ENCODE measurements at regions not wholly inside any gene's neighbourhood (a gene's known extent, or its start where the extent isn't known, plus 50 kb on each side); places are given as distances from the start of the nearest gene placed in this dataset.

DNA sequence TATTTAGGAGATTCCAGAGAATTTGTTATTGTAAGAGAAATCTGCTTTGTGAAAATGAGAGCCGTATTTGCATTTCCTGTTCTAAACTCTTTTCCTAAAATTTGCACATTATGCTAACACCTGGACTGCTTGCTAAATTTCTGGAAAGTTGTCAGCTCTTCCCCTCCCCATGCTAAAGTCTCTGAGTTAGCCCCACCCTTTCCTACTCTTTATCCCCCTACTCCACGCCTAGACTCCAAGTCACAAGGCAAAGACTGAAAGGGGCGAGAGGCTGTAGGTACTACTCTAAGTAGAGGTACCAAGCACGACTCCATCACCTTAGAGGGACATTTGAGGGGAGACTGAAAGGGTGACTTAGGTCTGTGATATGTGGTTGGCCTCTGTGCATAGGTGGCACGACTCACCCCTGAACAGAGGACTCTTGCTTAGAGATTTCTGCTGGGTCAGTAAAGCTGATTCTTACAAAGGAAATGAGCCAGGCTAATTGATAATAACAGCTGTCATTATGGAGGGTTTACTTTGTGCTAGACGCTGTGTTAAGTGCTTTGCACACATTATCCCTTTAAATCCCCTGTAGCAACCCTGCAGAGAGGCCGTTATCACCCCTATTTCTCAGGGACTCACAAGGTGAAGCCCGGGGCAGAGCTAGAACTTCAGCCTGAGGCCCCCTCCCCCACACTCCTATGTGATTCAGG lies 373.5 kb downstream of the EN1 start:
- H3K9me3 Mint-ChIP-seq = no peaks in the 10 kb centered on the region
- TF ChIP-seq, protein P1, sequence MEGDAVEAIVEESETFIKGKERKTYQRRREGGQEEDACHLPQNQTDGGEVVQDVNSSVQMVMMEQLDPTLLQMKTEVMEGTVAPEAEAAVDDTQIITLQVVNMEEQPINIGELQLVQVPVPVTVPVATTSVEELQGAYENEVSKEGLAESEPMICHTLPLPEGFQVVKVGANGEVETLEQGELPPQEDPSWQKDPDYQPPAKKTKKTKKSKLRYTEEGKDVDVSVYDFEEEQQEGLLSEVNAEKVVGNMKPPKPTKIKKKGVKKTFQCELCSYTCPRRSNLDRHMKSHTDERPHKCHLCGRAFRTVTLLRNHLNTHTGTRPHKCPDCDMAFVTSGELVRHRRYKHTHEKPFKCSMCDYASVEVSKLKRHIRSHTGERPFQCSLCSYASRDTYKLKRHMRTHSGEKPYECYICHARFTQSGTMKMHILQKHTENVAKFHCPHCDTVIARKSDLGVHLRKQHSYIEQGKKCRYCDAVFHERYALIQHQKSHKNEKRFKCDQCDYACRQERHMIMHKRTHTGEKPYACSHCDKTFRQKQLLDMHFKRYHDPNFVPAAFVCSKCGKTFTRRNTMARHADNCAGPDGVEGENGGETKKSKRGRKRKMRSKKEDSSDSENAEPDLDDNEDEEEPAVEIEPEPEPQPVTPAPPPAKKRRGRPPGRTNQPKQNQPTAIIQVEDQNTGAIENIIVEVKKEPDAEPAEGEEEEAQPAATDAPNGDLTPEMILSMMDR (IDR thresholded peaks at IDR 0.05; ENCODE audit: unreplicated experiment) = no peak
- DNase-seq (ENCODE audit: low spot score in 2 of 2, unreplicated experiment in 2 of 2) = no peak
- peaks cover 35% of the 10 kb centered on the region for H3K4me1 Mint-ChIP-seq
- no peaks in the 10 kb centered on the region for H3K36me3 Mint-ChIP-seq
- H3K27me3 Mint-ChIP-seq (ENCODE audit: low read depth) = peaks cover 9% of the 10 kb centered on the region
- no peak overlapping the region for H3K4me3 Mint-ChIP-seq
- H3K27ac Mint-ChIP-seq = no peak overlapping the region

DNA sequence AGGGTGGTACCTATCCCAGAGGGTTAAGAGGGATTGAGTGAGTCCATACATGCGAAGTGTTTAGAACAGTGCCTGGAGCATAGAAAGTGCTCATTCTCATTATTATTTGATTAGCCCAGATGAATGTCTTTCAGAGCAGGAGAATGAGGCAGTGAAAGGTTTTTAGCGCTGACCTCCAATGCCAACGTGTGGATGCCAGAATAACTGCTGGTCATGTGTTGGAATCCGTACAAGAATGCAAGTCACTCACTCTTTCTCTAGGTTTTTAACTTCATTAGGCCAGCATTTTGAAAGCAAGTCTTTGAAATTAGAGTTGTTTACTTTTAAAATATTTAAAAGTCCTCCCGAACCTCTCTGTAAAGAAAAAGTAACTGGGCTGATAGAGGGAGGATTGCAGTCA lies 374.2 kb downstream of the EN1 start:
- Mint-ChIP-seq H3K27me3 (ENCODE audit: low read depth) (peaks cover 10% of the 10 kb centered on the region), H3K27ac (no peak overlapping the region), H3K4me3 (no peak overlapping the region), H3K4me1 (peaks cover 35% of the 10 kb centered on the region), H3K36me3 (no peaks in the 10 kb centered on the region), H3K9me3 (no peaks in the 10 kb centered on the region)
- no peak for DNase-seq (ENCODE audit: low spot score in 2 of 2, unreplicated experiment in 2 of 2)
- TF ChIP-seq, protein P1 (IDR thresholded peaks at IDR 0.05; ENCODE audit: unreplicated experiment) = no peak

DNA sequence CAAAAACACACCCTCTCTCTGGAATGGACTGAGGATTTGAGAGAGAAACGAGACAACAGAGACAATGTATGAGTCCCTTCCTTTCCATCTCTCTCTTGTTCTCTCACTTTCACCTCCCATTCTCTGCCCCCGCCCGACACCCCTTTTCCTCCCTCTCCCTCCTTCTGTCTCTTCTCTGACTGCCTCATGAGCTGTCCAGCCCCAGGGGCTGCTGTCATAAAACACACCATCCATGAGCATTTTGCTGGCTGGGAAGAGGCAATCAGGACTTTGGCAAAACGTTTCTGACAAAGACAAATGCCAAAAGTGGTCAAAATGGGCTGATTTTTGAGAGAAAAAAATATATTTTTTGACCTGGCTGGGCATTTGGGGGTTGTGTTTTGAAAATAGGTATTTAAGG lies 377.2 kb downstream of the EN1 start:
- Mint-ChIP-seq H3K27me3 (ENCODE audit: low read depth) (peaks cover 10% of the 10 kb centered on the region), H3K27ac (no peak overlapping the region), H3K4me3 (no peak overlapping the region), H3K4me1 (peaks cover 23% of the 10 kb centered on the region), H3K36me3 (no peaks in the 10 kb centered on the region), H3K9me3 (no peaks in the 10 kb centered on the region)
- DNase-seq (ENCODE audit: low spot score in 2 of 2, unreplicated experiment in 2 of 2) = no peak
- TF ChIP-seq, protein P1 (IDR thresholded peaks at IDR 0.05; ENCODE audit: unreplicated experiment) = no peak

DNA sequence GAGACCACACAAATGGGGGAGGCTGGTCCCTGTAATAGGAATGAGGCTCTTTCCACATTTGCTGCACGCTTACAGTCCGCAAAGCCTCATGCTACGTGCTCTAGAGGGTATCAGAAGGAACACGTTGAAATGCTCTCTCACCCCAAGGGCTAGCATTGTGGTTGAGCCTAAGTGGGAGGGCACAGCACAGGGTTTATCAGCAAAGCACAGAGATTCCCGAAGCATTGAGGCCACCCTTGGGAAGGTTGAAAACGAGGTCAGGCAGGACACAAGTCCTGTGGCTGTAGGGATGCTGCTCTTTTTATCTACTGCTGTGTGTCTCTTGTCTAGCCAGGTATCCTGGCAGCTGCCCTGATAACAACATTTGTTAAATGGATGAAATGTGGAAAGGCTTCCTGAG lies 378.3 kb downstream of the EN1 start:
- H3K27ac Mint-ChIP-seq = no peak overlapping the region
- no peaks in the 10 kb centered on the region for H3K9me3 Mint-ChIP-seq
- peaks cover 16% of the 10 kb centered on the region for H3K27me3 Mint-ChIP-seq (ENCODE audit: low read depth)
- TF ChIP-seq, protein P1 (IDR thresholded peaks at IDR 0.05; ENCODE audit: unreplicated experiment) = no peak
- no peak overlapping the region for H3K4me3 Mint-ChIP-seq
- no peaks in the 10 kb centered on the region for H3K36me3 Mint-ChIP-seq
- H3K4me1 Mint-ChIP-seq = peaks cover 13% of the 10 kb centered on the region
- no peak for DNase-seq (ENCODE audit: low spot score in 2 of 2, unreplicated experiment in 2 of 2)

DNA sequence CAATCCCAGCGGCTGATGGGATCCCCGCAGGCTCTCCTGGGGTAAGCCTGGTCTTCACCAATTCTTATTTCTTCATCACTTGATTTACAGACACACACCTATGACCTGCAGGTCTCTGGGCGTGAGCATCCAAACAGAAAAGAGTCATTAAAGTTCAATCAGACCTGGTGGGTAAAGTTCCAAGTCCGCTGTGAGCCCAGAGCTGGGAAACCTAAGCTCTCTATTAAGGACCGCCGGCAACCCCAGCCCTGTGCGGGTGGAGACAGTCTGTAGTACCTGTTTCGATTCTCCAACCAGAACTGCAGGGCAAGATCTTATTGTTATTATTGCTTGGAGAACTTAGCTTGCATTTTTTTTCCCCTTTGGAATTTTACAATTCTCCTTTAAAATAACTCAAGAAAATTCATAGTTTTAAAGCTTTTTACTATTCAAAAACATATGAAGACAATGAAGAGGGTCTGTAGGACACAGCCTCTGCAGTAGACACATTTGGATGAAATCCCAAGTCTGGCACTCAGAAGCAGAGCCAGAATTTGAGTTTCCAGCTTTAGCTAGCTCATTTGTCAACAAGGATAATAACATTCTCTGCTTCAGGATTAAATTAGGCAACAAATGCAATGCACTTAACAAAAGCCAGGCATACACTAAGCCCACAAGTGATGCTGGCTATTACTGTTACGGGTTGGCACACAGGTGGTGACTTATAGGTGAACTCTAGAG lies 376.4 kb downstream of the INSIG2 start:
- DNase-seq (ENCODE audit: low spot score in 2 of 2, unreplicated experiment in 2 of 2) = no peak
- no peaks in the 10 kb centered on the region for H3K9me3 Mint-ChIP-seq
- H3K36me3 Mint-ChIP-seq = no peaks in the 10 kb centered on the region
- no peaks in the 10 kb centered on the region for H3K4me1 Mint-ChIP-seq
- no peak overlapping the region for H3K27ac Mint-ChIP-seq
- TF ChIP-seq, protein P1 (IDR thresholded peaks at IDR 0.05; ENCODE audit: unreplicated experiment) = no peak
- peaks cover 13% of the 10 kb centered on the region for H3K27me3 Mint-ChIP-seq (ENCODE audit: low read depth)
- no peak overlapping the region for H3K4me3 Mint-ChIP-seq

Measured in mesothelial cell of epicardium (in vitro differentiated cells).